MM.1S (cell line): ENCODE measurements at regions not wholly inside any gene's neighbourhood (a gene's known extent, or its start where the extent isn't known, plus 50 kb on each side); places are given as distances from the start of the nearest gene placed in this dataset.

Source experiments
- EZH2 ChIP-seq: fragments of 300-600 bp; sonication (generic); optimal IDR thresholded peaks from 2 replicates; pipeline ENCODE3; 2017; ENCODE audit warnings: low read depth, mild to moderate bottlenecking, antibody characterized with exemption, low read length, mixed read lengths
- EZH2phosphoT487 ChIP-seq: fragments of 300-600 bp; sonication (generic); IDR thresholded peaks from 2 replicates; pipeline ENCODE4 v1.6.1; 2018; ENCODE audit warnings: antibody characterized with exemption, low read length
- TF ChIP-seq, protein P1 (sequence below): fragments of 300-600 bp; sonication (generic); IDR thresholded peaks from 2 replicates; pipeline ENCODE4 v1.5.1; 2016; ENCODE audit warnings: antibody characterized with exemption, low read length, mixed read lengths

DNA sequence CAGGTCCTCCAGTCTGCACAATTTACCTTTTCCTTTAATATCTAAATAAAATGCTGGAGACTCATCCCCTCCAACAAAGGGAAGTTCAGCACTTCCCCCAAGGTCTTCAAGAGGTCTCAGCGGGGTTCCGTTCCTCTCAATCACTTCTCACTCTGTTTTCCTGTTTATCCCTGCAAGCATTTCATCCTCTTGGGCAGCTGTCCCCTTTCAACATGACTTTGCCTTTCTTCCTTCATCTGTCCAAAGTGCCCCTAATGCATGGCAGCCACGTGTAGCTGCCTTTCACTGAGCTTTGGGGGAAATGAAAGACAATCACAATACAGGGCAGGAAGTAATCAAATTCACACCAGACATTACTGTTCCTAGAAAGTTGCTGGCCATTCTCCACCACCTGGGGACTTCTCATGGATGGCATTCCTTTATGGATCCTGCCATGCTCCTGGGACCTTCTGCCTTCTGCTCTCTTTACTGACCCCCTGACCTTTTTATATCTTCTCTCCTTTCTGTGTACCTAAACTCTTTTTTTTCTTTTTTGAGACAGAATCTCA, 79.7 kb upstream of the USP9X start:
- TF ChIP-seq, protein P1, sequence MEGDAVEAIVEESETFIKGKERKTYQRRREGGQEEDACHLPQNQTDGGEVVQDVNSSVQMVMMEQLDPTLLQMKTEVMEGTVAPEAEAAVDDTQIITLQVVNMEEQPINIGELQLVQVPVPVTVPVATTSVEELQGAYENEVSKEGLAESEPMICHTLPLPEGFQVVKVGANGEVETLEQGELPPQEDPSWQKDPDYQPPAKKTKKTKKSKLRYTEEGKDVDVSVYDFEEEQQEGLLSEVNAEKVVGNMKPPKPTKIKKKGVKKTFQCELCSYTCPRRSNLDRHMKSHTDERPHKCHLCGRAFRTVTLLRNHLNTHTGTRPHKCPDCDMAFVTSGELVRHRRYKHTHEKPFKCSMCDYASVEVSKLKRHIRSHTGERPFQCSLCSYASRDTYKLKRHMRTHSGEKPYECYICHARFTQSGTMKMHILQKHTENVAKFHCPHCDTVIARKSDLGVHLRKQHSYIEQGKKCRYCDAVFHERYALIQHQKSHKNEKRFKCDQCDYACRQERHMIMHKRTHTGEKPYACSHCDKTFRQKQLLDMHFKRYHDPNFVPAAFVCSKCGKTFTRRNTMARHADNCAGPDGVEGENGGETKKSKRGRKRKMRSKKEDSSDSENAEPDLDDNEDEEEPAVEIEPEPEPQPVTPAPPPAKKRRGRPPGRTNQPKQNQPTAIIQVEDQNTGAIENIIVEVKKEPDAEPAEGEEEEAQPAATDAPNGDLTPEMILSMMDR, result no peak
- no peak for TF ChIP-seq EZH2
- TF ChIP-seq EZH2phosphoT487, result no peak
